Endothelial cell of umbilical vein (primary cell): ENCODE measurements at regions not wholly inside any gene's neighbourhood (a gene's known extent, or its start where the extent isn't known, plus 50 kb on each side); places are given as distances from the start of the nearest gene placed in this dataset.

Experiments used
- BruUV-seq: library from RNA; stranded (reverse); fragments of 400-500 nt; replicated peaks from 2 replicates; lab custom pipeline; 2021; lab: Mats Ljungman, UMichigan
- CTCF ChIA-PET: fragments of 300-600, 350-600 bp; sonication (Branson Sonifier 250); formaldehyde crosslinking; loops from one replicate; lab custom pipeline; 2021; ENCODE audit warnings: antibody characterized with exemption, inconsistent platforms; lab: Charles Lee
- POLR2A ChIA-PET: fragments of 300-600, 350-600 bp; sonication (Branson Sonifier 250); formaldehyde crosslinking; loops from one replicate; lab custom pipeline; 2021; ENCODE audit warnings: antibody characterized with exemption, inconsistent platforms; lab: Charles Lee
- DNase-seq: peaks from one replicate; pipeline ENCODE4 v3.0.0-alpha.2; 2011; ENCODE audit warnings: low read depth, low spot score
- FAIRE-seq: peaks from 2 replicates; lab custom pipeline; 2011; peaks lifted over from hg19 to GRCh38; lab: Jason Lieb, UNC
- H2AFZ ChIP-seq: 2 replicates; pipeline ENCODE4 v1.6.0; 2012; ENCODE audit warnings: low read depth, low read length, control low read depth, inconsistent platforms
- H3K27ac ChIP-seq: 2 replicates; pipeline ENCODE4 v1.5.1; 2011; ENCODE audit warnings: low read depth, mild to moderate bottlenecking, control low read depth, low read length, moderate library complexity; ENCODE audit not compliant: insufficient read depth
- H3K27me3 ChIP-seq, 2 experiments: 2 replicates each; pipeline versions ENCODE4 v1.6.0 to v1.6.1; 2011; ENCODE audit warnings: low read length in 2 of 2, mixed read lengths in 1 of 2; ENCODE audit not compliant: control insufficient read depth in 2 of 2, insufficient read depth in 2 of 2
- H3K36me3 ChIP-seq, 2 experiments: 2 replicates in 1 of 2; 3 replicates in 1 of 2; pipeline ENCODE4 v1.5.1; 2011; ENCODE audit warnings: low read length in 2 of 2, mild to moderate bottlenecking in 1 of 2, moderate library complexity in 1 of 2; ENCODE audit not compliant: control insufficient read depth in 2 of 2, insufficient read depth in 2 of 2; ENCODE audit errors: extremely low read depth in 1 of 2
- H3K4me1 ChIP-seq: 3 replicates; pipeline ENCODE4 v1.5.1; 2011; ENCODE audit warnings: mild to moderate bottlenecking, low read length; ENCODE audit not compliant: control insufficient read depth, insufficient read depth; ENCODE audit errors: extremely low read depth
- H3K4me2 ChIP-seq: 2 replicates; pipeline ENCODE4 v1.6.1; 2011; ENCODE audit warnings: low read length, control low read depth, mixed read lengths; ENCODE audit not compliant: insufficient read depth
- H3K4me3 ChIP-seq, 3 experiments: fragments of 200-600 bp in 1 of 3; sonication (generic), shearing (Covaris generic) in 1 of 3; replicated peaks in 1 of 3; 2 replicates each; pipeline ENCODE4 v1.5.1; 2011 to 2016; ENCODE audit warnings: control low read depth in 3 of 3, low read length in 3 of 3, mild to moderate bottlenecking in 2 of 3, inconsistent platforms in 1 of 3, low read depth in 1 of 3, moderate library complexity in 1 of 3; ENCODE audit not compliant: insufficient read depth in 1 of 3
- H3K79me2 ChIP-seq: 2 replicates; pipeline ENCODE4 v1.6.0; 2012; ENCODE audit warnings: low read length, inconsistent platforms; ENCODE audit not compliant: control insufficient read depth, insufficient read depth
- H3K9ac ChIP-seq: replicated peaks from 2 replicates; pipeline ENCODE3; 2011; ENCODE audit warnings: low read length, control low read depth; ENCODE audit not compliant: insufficient read depth; ENCODE audit errors: extremely low read depth
- H3K9me1 ChIP-seq: replicated peaks from 3 replicates; pipeline ENCODE4 v1.6.0; 2011; ENCODE audit warnings: mild to moderate bottlenecking, low read length; ENCODE audit not compliant: control insufficient read depth, insufficient read depth; ENCODE audit errors: extremely low read depth
- H3K9me3 ChIP-seq: replicated peaks from 2 replicates; pipeline ENCODE4 v1.5.1; 2012; ENCODE audit warnings: low read length, inconsistent platforms; ENCODE audit not compliant: control insufficient read depth, insufficient read depth
- H4K20me1 ChIP-seq: replicated peaks from 2 replicates; pipeline ENCODE3; 2011; ENCODE audit warnings: mild to moderate bottlenecking, low read length; ENCODE audit not compliant: control insufficient read depth, insufficient read depth; ENCODE audit errors: extremely low read depth
- CTCF ChIP-seq, 2 donors: IDR thresholded peaks; 1 replicate in 1 of 2; 2 replicates in 1 of 2; pipeline ENCODE4 v1.5.1; 2011; ENCODE audit warnings: low read length in 2 of 2, mild to moderate bottlenecking in 2 of 2, moderate library complexity in 2 of 2, control low read depth in 1 of 2, inconsistent platforms in 1 of 2, low read depth in 1 of 2; ENCODE audit not compliant: insufficient read depth in 1 of 2; ENCODE audit errors: extremely low read depth in 1 of 2
- FOS ChIP-seq: IDR thresholded peaks from 2 replicates; pipeline ENCODE4 v1.6.1; 2011; ENCODE audit warnings: mild to moderate bottlenecking, low read length, moderate library complexity, borderline replicate concordance; ENCODE audit not compliant: insufficient read depth
- GATA2 ChIP-seq: IDR thresholded peaks from 2 replicates; pipeline ENCODE4 v1.7.0; 2011; ENCODE audit warnings: low read depth, mild to moderate bottlenecking, moderate library complexity, mixed read lengths, low read length; ENCODE audit not compliant: insufficient read length, insufficient read depth
- JUN ChIP-seq: IDR thresholded peaks from 2 replicates; pipeline ENCODE4 v1.6.1; 2011; ENCODE audit warnings: borderline replicate concordance, low read depth; ENCODE audit not compliant: insufficient read length, insufficient read depth
- MAX ChIP-seq: IDR thresholded peaks from 2 replicates; pipeline ENCODE4 v1.6.1; 2011; ENCODE audit not compliant: insufficient read depth, insufficient read length
- MYC ChIP-seq: IDR thresholded peaks from one replicate; pipeline ENCODE4 v1.6.1; 2011; ENCODE audit warnings: mild to moderate bottlenecking, low read depth, low read length
- POLR2A ChIP-seq: IDR thresholded peaks from 2 replicates; pipeline ENCODE4 v1.6.1; 2012; ENCODE audit warnings: low read depth, mild to moderate bottlenecking, control low read depth, low read length
- POLR2AphosphoS5 ChIP-seq: IDR thresholded peaks from 2 replicates; pipeline ENCODE4 v1.6.1; 2012; ENCODE audit warnings: low read depth, mild to moderate bottlenecking, control low read depth, low read length, moderate library complexity; ENCODE audit not compliant: insufficient read depth
- dilution Hi-C: fragments of 300-500 bp; cut with MboI; formaldehyde crosslinking; loops from one replicate; pipeline ENCODE4 v1.15.0; 2019; ENCODE audit warnings: low sequenced_read_pairs; ENCODE audit not compliant: extremely low pct_ligation_motif_present
- intact Hi-C: fragments of 100-400 bp; cut with micrococcal nuclease; formaldehyde crosslinking; loops from one replicate; pipeline ENCODE4 v1.10.0; 2022

DNA sequence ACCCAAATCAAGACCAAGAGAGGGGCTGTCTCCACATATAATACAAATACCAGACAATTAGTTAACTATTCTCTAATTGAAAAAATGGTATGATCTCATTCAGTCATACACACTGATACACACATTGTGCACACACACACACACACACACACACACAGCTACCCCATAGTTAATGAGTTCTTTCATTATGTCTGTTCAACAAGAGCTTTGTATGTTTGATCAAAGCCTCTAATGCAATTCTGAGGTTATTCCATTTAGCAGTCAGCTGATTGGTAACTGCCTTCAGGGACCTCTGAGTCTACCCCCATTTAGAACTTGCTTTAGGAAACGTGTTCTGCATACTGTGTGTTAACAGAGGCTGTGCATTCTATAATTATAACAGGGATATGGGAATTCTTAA is 741.4 kb upstream of the LRRTM4 start:
- Histone ChIP-seq H3K4me2 (no peak overlapping the region), H3K9ac (no peak overlapping the region), H4K20me1 (no peaks in the 10 kb centered on the region), H3K79me2 (no peaks in the 10 kb centered on the region), H3K4me3 (no peak overlapping the region), H3K27ac (no peak overlapping the region), H2AFZ (no peak overlapping the region), H3K9me3 (no peaks in the 10 kb centered on the region), H3K27me3 (no peaks in the 10 kb centered on the region), H3K9me1 (no peaks in the 10 kb centered on the region), H3K4me1 (no peaks in the 10 kb centered on the region), H3K36me3 (no peaks in the 10 kb centered on the region)
- CTCF ChIA-PET = no interaction called here
- DNase-seq (no peak), FAIRE-seq (no peak)
- TF ChIP-seq POLR2A = no peak
- no peak for TF ChIP-seq CTCF (IDR thresholded peaks at IDR 0.05; ENCODE audit: extremely low read depth in 1 of 2, insufficient read depth in 1 of 2, low read depth in 1 of 2, low read length in 2 of 2)
- TF ChIP-seq GATA2 = no peak
- no peak for TF ChIP-seq JUN
- TF ChIP-seq POLR2AphosphoS5 = no peak
- TF ChIP-seq MAX = no peak
- no peak for TF ChIP-seq MYC
- no peak for TF ChIP-seq FOS
- intact Hi-C loops (no loop called here), dilution Hi-C loops (no loop called here)
- POLR2A ChIA-PET = no interaction called here
- no TSS peak for BruUV-seq
